ENCODE measurements at regions not wholly inside any gene's neighbourhood (a gene's known extent, or its start where the extent isn't known, plus 50 kb on each side); places are given as distances from the start of the nearest gene placed in this dataset.

DNA sequence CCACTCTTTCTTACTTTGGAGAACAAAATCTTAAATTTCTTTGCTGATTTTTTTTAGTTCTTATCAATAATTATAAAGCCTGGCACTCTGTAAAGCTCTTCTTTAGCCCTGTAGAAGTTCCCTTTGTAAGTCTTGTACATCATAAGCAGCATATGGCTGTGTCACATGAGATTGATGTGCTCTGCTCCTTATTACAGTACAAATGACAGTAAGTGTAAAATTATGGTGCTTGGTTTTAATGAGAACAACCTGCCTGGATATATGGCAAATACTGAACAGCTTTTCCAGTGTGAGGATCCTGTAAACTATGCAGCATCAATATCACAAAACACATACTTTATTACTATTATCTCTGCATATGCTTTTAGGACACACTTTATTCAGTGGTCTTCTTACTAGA is 145.9 kb upstream of the GNPDA2 start:
- Histone ChIP-seq H3K9me3 (replicated peaks in 1 of 3) (no peaks in the 10 kb centered on the region), H3K27ac (no peak overlapping the region), H3K4me3 (no peak overlapping the region), H3K27me3 (no peaks in the 10 kb centered on the region), H3K4me1 (replicated peaks in 1 of 2) (no peaks in the 10 kb centered on the region), H3K36me3 (replicated peaks in 1 of 2) (no peaks in the 10 kb centered on the region)
- DNase-seq = no peak
- no peak for TF ChIP-seq POLR2A (IDR thresholded peaks at IDR 0.05)
- intact Hi-C loops (cut with DNase I) = no loop called here

GRCh38 chr4:44871133-44871532 is 144.8 kb upstream of the GNPDA2 start:
- 65 to 67% (median 66%) methylated on average over 4 of the region's 4 CpGs for WGBS, 4 donors
- Histone ChIP-seq H3K4me1 (replicated peaks in 1 of 2) (no peaks in the 10 kb centered on the region), H3K36me3 (replicated peaks in 1 of 2) (no peaks in the 10 kb centered on the region), H3K9me3 (replicated peaks in 1 of 3) (no peaks in the 10 kb centered on the region), H3K27me3 (no peaks in the 10 kb centered on the region), H3K4me3 (no peak overlapping the region), H3K27ac (no peak overlapping the region)
- DNase-seq = no peak
- no peak for TF ChIP-seq CTCF (IDR thresholded peaks at IDR 0.05)
- intact Hi-C loops (cut with DNase I) = no loop called here

DNA sequence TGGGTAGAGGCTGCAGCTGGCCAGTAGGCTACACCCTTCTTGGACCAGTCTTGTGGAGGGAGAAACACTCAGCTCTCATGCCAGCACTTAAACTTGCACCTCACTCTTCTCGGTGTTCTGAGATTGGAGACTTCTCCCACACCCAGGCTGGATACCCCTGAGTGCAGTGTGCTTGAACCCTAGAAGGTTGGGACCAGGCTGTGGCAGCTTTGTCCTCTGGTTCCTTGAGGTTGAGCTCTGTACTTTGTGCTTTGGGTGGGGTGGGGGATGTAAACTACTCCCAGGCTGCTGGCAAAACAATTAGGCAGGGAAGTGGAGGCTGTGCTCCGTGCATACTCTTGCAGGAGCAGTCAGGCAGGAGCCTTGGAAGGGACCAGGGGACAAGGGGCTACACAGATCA is 143.6 kb upstream of the GNPDA2 start:
- Histone ChIP-seq H3K27ac (no peak overlapping the region), H3K36me3 (replicated peaks in 1 of 2) (no peaks in the 10 kb centered on the region), H3K27me3 (no peaks in the 10 kb centered on the region), H3K4me1 (replicated peaks in 1 of 2) (no peaks in the 10 kb centered on the region), H3K4me3 (no peak overlapping the region), H3K9me3 (replicated peaks in 1 of 3) (no peaks in the 10 kb centered on the region)
- DNase-seq = no peak
- intact Hi-C loops (cut with DNase I) = no loop called here
- WGBS, 4 donors = 66 to 91% (median 88%) methylated on average over 2 of the region's 2 CpGs; no CpG with 5 or more reads in 1 of the 4 donors
- TF ChIP-seq CTCF (IDR thresholded peaks at IDR 0.05) (no peak), POLR2A (IDR thresholded peaks at IDR 0.05) (no peak)

- TF ChIP-seq CTCF (IDR thresholded peaks at IDR 0.05) = no peak
- TF ChIP-seq POLR2A (IDR thresholded peaks at IDR 0.05) = no peak
- intact Hi-C loops (cut with DNase I) = no loop called here
- Histone ChIP-seq H3K9me3 (replicated peaks in 1 of 3) (no peaks in the 10 kb centered on the region), H3K27me3 (no peaks in the 10 kb centered on the region), H3K36me3 (replicated peaks in 1 of 2) (no peaks in the 10 kb centered on the region), H3K4me1 (replicated peaks in 1 of 2) (no peaks in the 10 kb centered on the region), H3K27ac (no peak overlapping the region), H3K4me3 (no peak overlapping the region)
- 79 to 100% (median 88%) methylated on average over 2 of the region's 2 CpGs for WGBS, 4 donors
- no peak for DNase-seq
These were observed 143.0 kb upstream of the GNPDA2 start for GRCh38 chr4:44869222-44869882.

DNA sequence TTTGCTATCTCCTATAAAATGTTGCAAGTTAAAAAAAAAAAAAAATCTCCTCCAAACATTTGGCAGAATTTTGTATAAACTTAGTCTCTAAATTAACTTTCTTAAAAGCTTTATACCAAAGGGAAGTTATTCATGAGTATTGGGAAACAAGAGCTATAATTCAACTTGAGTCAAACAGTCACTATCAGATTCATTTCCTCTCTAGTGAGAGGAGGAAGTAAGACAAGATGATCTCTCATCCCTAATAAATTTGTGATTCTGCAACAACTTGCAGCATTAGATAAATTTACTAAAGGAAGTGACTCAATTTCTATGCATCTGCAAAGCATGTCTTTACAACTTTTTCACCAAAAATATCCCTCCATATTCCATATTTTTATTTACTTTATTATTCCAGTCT is 135.4 kb upstream of the GNPDA2 start:
- Histone ChIP-seq H3K36me3 (replicated peaks in 1 of 2) (no peaks in the 10 kb centered on the region), H3K27me3 (no peaks in the 10 kb centered on the region), H3K9me3 (replicated peaks in 1 of 3) (no peaks in the 10 kb centered on the region), H3K4me1 (replicated peaks in 1 of 2) (no peaks in the 10 kb centered on the region), H3K27ac (no peak overlapping the region), H3K4me3 (no peak overlapping the region)
- no peak for DNase-seq
- intact Hi-C loops (cut with DNase I) = no loop called here
- TF ChIP-seq POLR2A (IDR thresholded peaks at IDR 0.05) (no peak), CTCF (IDR thresholded peaks at IDR 0.05) (no peak)
